ENCODE measurements at regions not wholly inside any gene's neighbourhood (a gene's known extent, or its start where the extent isn't known, plus 50 kb on each side); places are given as distances from the start of the nearest gene placed in this dataset.

DNA sequence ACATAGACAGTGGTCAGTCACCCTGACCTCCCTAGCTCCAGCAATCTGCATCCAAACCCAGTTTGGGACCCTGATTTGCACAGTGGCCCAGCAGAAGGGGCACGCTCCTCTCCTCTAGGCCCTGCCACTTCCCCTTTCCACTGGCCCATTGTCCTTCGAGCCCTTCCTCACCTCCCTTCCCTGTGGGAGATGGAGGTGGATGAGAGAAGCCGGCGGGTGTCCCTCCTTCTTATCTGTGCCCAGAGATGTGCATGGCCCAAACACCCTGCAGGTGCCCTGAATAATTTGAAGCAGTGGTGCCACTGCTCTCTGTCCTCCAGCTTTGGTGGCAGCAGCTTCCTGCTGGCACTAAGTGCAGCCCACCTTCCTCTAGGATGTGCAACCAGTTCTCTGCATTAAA, 140.0 kb downstream of the BARX1 start:
- Histone ChIP-seq H3K4me3 (no peak overlapping the region), H3K27ac (no peak overlapping the region)

GRCh38 chr9:93814077-93814956, 140.8 kb downstream of the BARX1 start:
- H3K27ac ChIP-seq, result no peak overlapping the region

GRCh38 chr9:93813221-93814076, 141.7 kb downstream of the BARX1 start:
- Histone ChIP-seq H3K27ac (no peak overlapping the region), H3K4me3 (no peak overlapping the region)

More at GRCh38 chr9:93814077-93814956, 140.8 kb downstream of the BARX1 start:
- no peak overlapping the region for H3K4me3 ChIP-seq

DNA sequence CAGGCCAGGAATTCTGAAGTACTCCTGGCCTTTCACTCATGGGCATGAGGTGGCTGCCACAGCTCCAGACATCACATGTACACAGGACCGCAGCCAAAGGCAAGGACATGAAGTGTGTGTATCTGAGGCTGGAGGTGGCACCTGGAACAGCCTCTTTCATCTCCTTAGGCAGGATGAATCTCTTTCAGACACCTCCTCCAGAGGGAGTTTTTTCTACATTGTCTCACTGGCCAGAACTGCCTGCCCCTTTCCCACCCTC, 142.8 kb downstream of the BARX1 start:
- no peak overlapping the region for H3K27ac ChIP-seq
- H3K4me3 ChIP-seq, result no peak overlapping the region

GRCh38 chr9:93810028-93810971, 144.9 kb downstream of the BARX1 start:
- Histone ChIP-seq H3K4me3 (no peak overlapping the region), H3K27ac (no peak overlapping the region)

DNA sequence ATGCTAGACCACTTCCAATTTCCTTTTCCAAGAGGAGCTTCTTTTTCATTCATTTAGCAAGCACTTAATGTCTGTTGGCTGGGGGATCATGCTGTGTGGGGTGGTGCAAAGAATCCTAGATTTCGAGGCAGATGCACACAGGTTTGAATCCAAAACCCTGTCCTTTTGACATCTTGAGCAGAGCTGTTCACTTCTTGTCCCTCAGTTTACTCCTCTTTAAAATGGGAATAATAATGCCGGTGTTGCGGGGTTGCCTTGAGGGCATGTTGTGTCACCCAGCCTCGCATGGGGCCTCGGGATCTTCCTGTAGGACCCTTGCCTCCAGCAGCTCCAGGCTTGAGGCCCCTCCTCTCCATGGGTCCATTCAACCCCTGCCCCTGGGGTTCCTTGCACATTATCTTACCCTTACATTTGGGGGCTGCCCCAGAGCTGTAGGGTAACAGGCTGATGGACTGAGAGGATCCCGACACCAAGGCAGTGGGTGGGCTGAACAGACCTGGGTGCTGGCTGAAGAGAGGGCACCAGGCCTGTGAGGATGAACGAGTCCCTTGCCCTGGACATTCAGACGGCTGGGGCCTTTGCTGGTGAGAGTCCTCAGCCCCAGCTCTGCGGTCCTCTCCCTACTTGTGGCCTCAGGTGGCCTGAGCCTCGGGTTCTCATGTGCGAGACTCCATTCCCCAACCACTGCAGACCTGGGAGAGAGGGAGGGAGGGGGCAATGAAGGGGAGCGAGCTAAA, 145.8 kb downstream of the BARX1 start:
- Histone ChIP-seq H3K27ac (no peak overlapping the region), H3K4me3 (no peak overlapping the region)

- Histone ChIP-seq H3K27ac (no peak overlapping the region), H3K4me3 (no peak overlapping the region)
These were observed 146.8 kb downstream of the BARX1 start for GRCh38 chr9:93808115-93809029.

DNA sequence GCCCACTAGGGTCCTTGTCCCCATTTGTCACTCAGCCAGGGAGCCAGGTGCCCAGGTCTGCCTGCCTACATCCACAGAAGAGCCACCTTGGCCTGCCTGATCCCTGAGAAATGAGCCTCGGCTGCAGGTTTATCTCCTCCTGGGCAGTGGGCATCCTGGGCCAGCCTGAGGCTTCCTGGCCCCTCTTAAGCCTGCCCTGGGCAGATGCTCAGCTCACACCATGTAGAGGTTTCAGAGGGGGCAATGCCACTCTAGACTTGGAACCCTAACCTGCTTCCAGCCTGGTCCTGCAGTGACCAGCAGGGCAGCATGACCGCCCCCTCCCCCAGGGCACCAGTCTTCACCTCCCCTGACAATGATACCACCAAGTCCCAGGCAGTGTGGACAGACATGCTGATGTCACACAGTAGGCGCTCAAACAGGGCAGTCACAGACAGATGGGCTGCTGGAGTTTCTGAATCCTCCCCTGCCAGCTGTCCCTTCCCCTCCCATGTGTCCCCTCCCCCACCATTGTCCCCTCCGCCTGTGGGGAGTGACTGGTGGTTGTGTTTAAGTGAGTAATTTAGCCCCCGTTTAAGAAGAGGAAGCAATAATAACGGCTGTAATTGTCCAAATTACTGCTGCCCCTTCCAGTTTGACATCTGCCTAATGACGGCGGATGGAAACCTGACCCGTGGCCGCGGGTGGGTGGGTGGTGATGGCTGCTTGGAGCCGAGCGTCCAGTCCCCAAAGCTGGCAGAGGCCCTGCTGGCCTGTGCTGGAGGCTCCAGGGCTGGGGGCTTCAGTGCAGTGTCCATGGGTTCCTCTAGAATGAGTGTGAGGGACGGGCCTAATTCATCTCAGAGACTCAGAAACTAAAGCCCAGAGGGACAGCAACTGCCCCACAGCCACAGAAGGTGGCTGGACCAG, 147.7 kb downstream of the BARX1 start:
- Histone ChIP-seq H3K4me3 (no peak overlapping the region), H3K27ac (no peak overlapping the region)

GRCh38 chr9:93801581-93802284, 153.4 kb downstream of the BARX1 start:
- Histone ChIP-seq H3K27ac (no peak overlapping the region), H3K4me3 (no peak overlapping the region)

DNA sequence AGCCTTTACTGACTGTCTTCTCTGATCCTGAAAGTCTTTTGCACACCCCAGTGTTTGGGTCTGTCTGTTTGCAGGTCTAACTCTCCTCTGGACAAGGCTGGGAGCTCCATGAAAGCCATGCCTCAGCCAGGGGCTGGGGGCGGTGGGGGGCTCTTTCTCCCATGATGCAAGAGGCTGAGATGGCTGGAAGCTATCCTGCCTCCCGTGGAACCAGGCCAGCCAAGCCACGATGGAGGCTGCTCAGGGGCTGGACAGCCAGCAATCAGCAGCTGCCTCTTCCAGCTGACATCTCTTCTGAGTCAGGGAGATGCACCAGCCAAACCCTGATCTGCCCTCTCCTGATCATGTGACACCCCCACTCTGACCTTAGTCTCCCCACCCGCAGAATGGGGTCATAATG, 154.0 kb downstream of the BARX1 start:
- Histone ChIP-seq H3K27ac (no peak overlapping the region), H3K4me3 (no peak overlapping the region)

DNA sequence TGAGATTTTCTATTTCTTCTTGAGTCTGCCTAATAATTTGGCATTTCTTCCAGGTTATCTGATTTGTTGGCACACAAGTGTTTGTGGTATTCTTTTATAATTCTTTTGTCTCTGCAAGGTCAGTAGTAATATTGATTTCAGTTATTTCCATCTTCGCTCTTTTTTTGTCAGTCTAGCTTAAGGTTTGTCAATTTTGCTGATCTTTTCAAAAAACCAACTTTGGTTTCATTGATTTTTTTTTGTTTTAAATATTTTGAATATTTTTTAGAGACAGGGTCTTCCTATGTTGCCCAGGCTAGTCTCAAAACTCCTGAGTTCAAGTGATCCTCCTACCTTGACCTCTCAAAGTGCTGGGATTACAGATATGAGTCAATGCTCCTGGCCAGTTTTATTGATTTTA, 162.8 kb downstream of the BARX1 start:
- Histone ChIP-seq H3K4me3 (no peak overlapping the region), H3K27ac (no peak overlapping the region)

- H3K4me3 ChIP-seq, result no peak overlapping the region
- H3K27ac ChIP-seq, result no peak overlapping the region
These were observed 169.0 kb downstream of the BARX1 start for GRCh38 chr9:93786204-93786603.

GRCh38 chr9:93776873-93777272, 178.3 kb downstream of the BARX1 start:
- Histone ChIP-seq H3K27ac (no peak overlapping the region), H3K4me3 (no peak overlapping the region)

- H3K27ac ChIP-seq, result no peak overlapping the region
- H3K4me3 ChIP-seq, result no peak overlapping the region
These were observed 178.9 kb downstream of the BARX1 start for GRCh38 chr9:93776256-93776655.

- no peak overlapping the region for H3K27ac ChIP-seq
- H3K4me3 ChIP-seq, result no peak overlapping the region
These were observed 180.6 kb downstream of the BARX1 start for GRCh38 chr9:93774331-93775102.

DNA sequence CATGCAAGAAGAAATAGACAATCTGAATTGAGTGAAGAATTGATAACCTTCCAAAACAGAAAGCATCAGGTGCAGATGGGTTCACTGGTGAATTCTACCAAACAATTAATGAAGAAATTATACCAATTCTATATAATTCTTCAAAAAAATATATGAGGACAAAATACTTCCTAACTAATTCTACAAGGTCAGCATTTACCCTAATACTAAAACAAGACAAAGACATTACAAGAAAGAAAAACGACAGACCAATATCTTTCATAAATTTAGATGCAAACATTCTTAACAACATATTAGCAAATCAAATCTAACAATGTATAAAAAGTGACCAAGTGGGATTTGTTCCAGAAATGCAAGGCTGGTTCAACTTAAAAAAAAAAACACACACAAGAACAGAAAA, 183.9 kb downstream of the BARX1 start:
- Histone ChIP-seq H3K27ac (no peak overlapping the region), H3K4me3 (no peak overlapping the region)
